Calu3 (cell line): ENCODE measurements at regions not wholly inside any gene's neighbourhood (a gene's known extent, or its start where the extent isn't known, plus 50 kb on each side); places are given as distances from the start of the nearest gene placed in this dataset.
"Not testable (repeated sequence)": the region's sequence is repeated elsewhere in the genome, so short reads cannot be mapped to it uniquely, and the experiment has no call there.

ENCODE experiments used
- BruUV-seq: library from RNA; stranded (reverse); fragments of 400-500 nt; replicated peaks from 2 replicates; lab custom pipeline; 2021; lab: Mats Ljungman, UMichigan
- CTCF ChIA-PET: fragments of 300-600 bp; sonication (Branson Sonifier 250); formaldehyde crosslinking; loops from one replicate; lab custom pipeline; 2022; ENCODE audit warnings: antibody characterized with exemption; lab: Charles Lee
- DNase-seq: peaks from one replicate; pipeline ENCODE4 v3.0.0; 2022
- H3K27ac Mint-ChIP-seq: one replicate; pipeline ENCODE4 v1.8.0; 2022; ENCODE audit warnings: mixed read lengths; ENCODE audit not compliant: unreplicated experiment
- H3K27me3 Mint-ChIP-seq: one replicate; pipeline ENCODE4 v1.8.0; 2022; ENCODE audit warnings: mixed read lengths; ENCODE audit not compliant: unreplicated experiment
- H3K36me3 Mint-ChIP-seq: one replicate; pipeline ENCODE4 v1.8.0; 2022; ENCODE audit warnings: mild to moderate bottlenecking, moderate library complexity, mixed read lengths; ENCODE audit not compliant: insufficient read depth, unreplicated experiment
- H3K4me1 Mint-ChIP-seq: one replicate; pipeline ENCODE4 v1.8.0; 2022; ENCODE audit warnings: mild to moderate bottlenecking, low read depth, mixed read lengths; ENCODE audit not compliant: unreplicated experiment
- H3K4me3 Mint-ChIP-seq: one replicate; pipeline ENCODE4 v1.8.0; 2022; ENCODE audit warnings: mild to moderate bottlenecking, low read depth, moderate library complexity, mixed read lengths; ENCODE audit not compliant: unreplicated experiment
- H3K9me3 Mint-ChIP-seq: one replicate; pipeline ENCODE4 v1.8.0; 2022; ENCODE audit warnings: low read depth, mixed read lengths; ENCODE audit not compliant: unreplicated experiment
- intact Hi-C: fragments of 100-400 bp; cut with micrococcal nuclease; formaldehyde crosslinking; loops from one replicate; pipeline ENCODE4 v1.10.0; 2022; ENCODE audit not compliant: unreplicated experiment
- TF ChIP-seq, protein P1 (sequence below): fragments of 200-600 bp; IDR thresholded peaks from one replicate; pipeline ENCODE4 v1.8.0; 2022; ENCODE audit warnings: antibody characterized with exemption; ENCODE audit not compliant: unreplicated experiment

DNA sequence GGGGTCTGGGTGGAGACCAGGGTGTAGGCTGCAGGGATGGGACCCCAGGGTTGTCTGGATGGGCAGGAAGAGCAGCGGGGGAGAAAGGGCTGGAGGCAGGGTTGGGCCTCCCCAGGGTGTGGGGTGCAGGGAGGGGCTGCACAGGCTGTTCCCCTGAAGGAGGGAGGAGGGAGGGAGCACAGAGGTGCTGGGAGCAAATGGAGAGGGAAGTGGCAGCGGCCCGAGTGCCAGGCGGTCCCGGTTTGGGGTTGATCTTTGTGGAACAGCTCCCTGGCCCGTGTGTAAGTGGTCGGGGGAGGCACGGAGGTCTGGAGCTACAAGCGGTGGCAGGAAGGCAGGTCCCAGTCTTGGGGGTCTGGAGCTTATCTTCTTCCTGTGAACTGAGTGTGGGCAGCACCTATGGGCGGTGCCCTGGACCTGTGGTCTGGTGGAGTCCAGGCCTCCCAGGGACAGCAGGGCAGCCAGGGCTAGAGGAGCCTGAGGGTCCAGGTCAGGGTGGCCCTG is 391.6 kb downstream of the TMEM121 start:
- no peaks in the 10 kb centered on the region for H3K4me1 Mint-ChIP-seq
- TF ChIP-seq, protein P1, sequence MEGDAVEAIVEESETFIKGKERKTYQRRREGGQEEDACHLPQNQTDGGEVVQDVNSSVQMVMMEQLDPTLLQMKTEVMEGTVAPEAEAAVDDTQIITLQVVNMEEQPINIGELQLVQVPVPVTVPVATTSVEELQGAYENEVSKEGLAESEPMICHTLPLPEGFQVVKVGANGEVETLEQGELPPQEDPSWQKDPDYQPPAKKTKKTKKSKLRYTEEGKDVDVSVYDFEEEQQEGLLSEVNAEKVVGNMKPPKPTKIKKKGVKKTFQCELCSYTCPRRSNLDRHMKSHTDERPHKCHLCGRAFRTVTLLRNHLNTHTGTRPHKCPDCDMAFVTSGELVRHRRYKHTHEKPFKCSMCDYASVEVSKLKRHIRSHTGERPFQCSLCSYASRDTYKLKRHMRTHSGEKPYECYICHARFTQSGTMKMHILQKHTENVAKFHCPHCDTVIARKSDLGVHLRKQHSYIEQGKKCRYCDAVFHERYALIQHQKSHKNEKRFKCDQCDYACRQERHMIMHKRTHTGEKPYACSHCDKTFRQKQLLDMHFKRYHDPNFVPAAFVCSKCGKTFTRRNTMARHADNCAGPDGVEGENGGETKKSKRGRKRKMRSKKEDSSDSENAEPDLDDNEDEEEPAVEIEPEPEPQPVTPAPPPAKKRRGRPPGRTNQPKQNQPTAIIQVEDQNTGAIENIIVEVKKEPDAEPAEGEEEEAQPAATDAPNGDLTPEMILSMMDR: no peak
- intact Hi-C loops: no loop called here
- no peak overlapping the region for H3K4me3 Mint-ChIP-seq
- H3K27ac Mint-ChIP-seq: no peak overlapping the region
- H3K27me3 Mint-ChIP-seq: peaks cover 75% of the 10 kb centered on the region
- CTCF ChIA-PET: no interaction called here
- H3K36me3 Mint-ChIP-seq: no peaks in the 10 kb centered on the region
- BruUV-seq: no TSS peak
- H3K9me3 Mint-ChIP-seq: no peaks in the 10 kb centered on the region
- DNase-seq: no peak

- TF ChIP-seq, protein P1: no peak
- Mint-ChIP-seq H3K36me3 (no peaks in the 10 kb centered on the region), H3K27me3 (peaks cover 75% of the 10 kb centered on the region), H3K27ac (no peak overlapping the region), H3K9me3 (no peaks in the 10 kb centered on the region), H3K4me1 (no peaks in the 10 kb centered on the region), H3K4me3 (no peak overlapping the region)
- CTCF ChIA-PET: no interaction called here
- intact Hi-C loops: no loop called here
- BruUV-seq: no TSS peak
- DNase-seq: no peak
These were observed 392.3 kb downstream of the TMEM121 start for GRCh38 chr14:105918496-105919262.

- DNase-seq: no peak
- Mint-ChIP-seq H3K4me3 (no peak overlapping the region), H3K27me3 (peaks cover 84% of the 10 kb centered on the region), H3K27ac (no peak overlapping the region), H3K9me3 (no peaks in the 10 kb centered on the region), H3K4me1 (no peaks in the 10 kb centered on the region), H3K36me3 (no peaks in the 10 kb centered on the region)
- TF ChIP-seq, protein P1: no peak
- no TSS peak for BruUV-seq
- CTCF ChIA-PET: no interaction called here
- intact Hi-C loops: no loop called here
These were observed 393.2 kb downstream of the TMEM121 start for GRCh38 chr14:105919458-105920150.

DNA sequence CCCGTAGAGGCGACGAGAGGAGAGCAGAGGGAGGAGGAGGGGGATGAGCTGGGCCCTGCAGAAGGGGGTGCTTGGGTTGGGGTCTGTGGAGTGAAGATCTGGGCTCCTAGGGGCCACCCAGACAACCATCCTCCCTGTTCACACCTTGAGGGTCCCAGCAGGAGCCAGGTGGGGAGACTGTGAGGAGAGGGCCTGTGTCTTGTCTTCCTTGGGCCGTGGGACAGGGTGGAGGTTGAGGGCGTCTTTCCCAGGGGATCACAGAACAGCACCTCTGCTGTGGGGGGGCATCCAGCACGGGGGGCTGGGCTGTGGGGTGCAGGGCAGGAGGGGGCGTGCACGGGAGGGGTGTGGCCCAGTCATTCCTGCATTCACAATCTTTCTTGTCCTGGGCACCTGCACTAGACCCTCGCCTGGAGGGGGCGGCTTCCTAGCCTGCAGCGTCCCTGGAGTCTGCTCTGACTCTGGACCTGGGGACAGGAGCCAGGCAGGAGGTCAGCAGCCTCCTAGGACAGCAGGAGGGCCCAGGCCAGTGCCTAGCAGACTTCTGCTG is 393.8 kb downstream of the TMEM121 start:
- peaks cover 84% of the 10 kb centered on the region for H3K27me3 Mint-ChIP-seq
- DNase-seq, H3K4me1 Mint-ChIP-seq, BruUV-seq, H3K9me3 Mint-ChIP-seq, CTCF ChIA-PET, H3K36me3 Mint-ChIP-seq, intact Hi-C loops, H3K27ac Mint-ChIP-seq, H3K4me3 Mint-ChIP-seq: not testable (repeated sequence)

GRCh38 chr14:105920803-105921755 is 394.7 kb downstream of the TMEM121 start:
- peaks cover 79% of the 10 kb centered on the region for H3K27me3 Mint-ChIP-seq
- CTCF ChIA-PET, H3K9me3 Mint-ChIP-seq, H3K36me3 Mint-ChIP-seq, BruUV-seq, DNase-seq, intact Hi-C loops, H3K4me1 Mint-ChIP-seq, H3K4me3 Mint-ChIP-seq, H3K27ac Mint-ChIP-seq: not testable (repeated sequence)

DNA sequence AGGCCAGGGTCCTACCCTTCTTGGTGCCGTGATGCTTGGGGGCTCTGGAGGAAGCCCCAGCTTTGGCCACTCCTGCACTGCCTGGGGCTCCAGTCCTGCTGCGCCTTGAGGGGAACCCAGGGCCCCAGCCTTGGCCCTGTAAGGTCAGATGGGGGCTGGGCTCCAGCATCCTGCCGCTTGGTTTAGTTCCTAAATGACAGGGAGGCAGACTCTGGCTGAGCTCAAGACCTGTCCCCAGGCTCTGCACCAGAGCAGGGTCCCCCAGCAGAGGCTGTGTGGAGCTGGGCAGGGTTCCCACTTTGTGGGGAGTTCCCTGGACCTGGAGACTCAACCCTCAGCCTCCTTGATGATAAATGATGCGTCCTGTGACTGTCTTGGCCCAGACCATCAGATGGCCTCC is 395.4 kb downstream of the TMEM121 start:
- peaks cover 72% of the 10 kb centered on the region for H3K27me3 Mint-ChIP-seq
- H3K27ac Mint-ChIP-seq, H3K4me1 Mint-ChIP-seq, H3K36me3 Mint-ChIP-seq, CTCF ChIA-PET, intact Hi-C loops, H3K4me3 Mint-ChIP-seq, DNase-seq, H3K9me3 Mint-ChIP-seq, BruUV-seq: not testable (repeated sequence)
